K562 (cell line): ENCODE measurements at regions not wholly inside any gene's neighbourhood (a gene's known extent, or its start where the extent isn't known, plus 50 kb on each side); places are given as distances from the start of the nearest gene placed in this dataset.
A peak's percentile ranks its signal among the peaks of the same experiment; 100 is the strongest.

Source experiments
- ATAC-seq: fragments of 200-7000 bp; cut with Tn5 transposase; 3 replicates; pipeline ENCODE4 v1.9.1; 2020; ENCODE audit warnings: moderate library complexity
- BruUV-seq: library from RNA; stranded (reverse); fragments of 400-500 nt; replicated peaks from 2 replicates; lab custom pipeline; 2021; lab: Mats Ljungman, UMichigan
- CTCF ChIA-PET: fragments of 300-600 bp; formaldehyde crosslinking; extraction: SDS; loops from one replicate; lab custom pipeline; 2021; ENCODE audit warnings: low intra/inter-chr PET ratio; lab: Yijun Ruan, JAX
- POLR2A ChIA-PET: fragments of 300-600, 350-650 bp; sonication (Branson Sonifier 250); formaldehyde crosslinking; extraction: SDS; loops from one replicate; lab custom pipeline; 2021; ENCODE audit warnings: antibody characterized with exemption, inconsistent platforms; lab: Yijun Ruan, JAX
- DNase-seq, 4 experiments: peaks; one replicate each; pipeline versions ENCODE4 v3.0.0 to v3.0.0-alpha.2; 2011 to 2018; ENCODE audit warnings: low spot score in 3 of 4, mixed read lengths in 3 of 4; ENCODE audit errors: extremely low read depth in 1 of 4
- FAIRE-seq: peaks from 2 replicates; lab custom pipeline; 2011; peaks lifted over from hg19 to GRCh38; lab: Jason Lieb, UNC
- H2AFZ ChIP-seq: 2 replicates; pipeline ENCODE4 v1.6.0; 2011; ENCODE audit warnings: low read depth, low read length, control low read depth, inconsistent platforms
- H3K27ac ChIP-seq: fragments of 200-600 bp; 3 replicates; pipeline ENCODE4 v1.8.0; 2011; ENCODE audit warnings: low read depth, mild to moderate bottlenecking, control low read depth, inconsistent platforms, low read length, moderate library complexity, mixed read lengths; ENCODE audit errors: extremely low read depth
- H3K27me3 ChIP-seq, 2 experiments: fragments of 300-600 bp in 1 of 2; 2 replicates in 1 of 2; 3 replicates in 1 of 2; pipeline versions ENCODE4 v1.6.0 to v1.8.0; 2011; ENCODE audit warnings: inconsistent platforms in 2 of 2, low read length in 2 of 2, mild to moderate bottlenecking in 1 of 2, mixed read lengths in 1 of 2, moderate library complexity in 1 of 2; ENCODE audit not compliant: control insufficient read depth in 2 of 2, insufficient read depth in 2 of 2
- H3K36me3 ChIP-seq: fragments of 300-600 bp; 3 replicates; pipeline ENCODE4 v1.8.0; 2011; ENCODE audit warnings: mild to moderate bottlenecking, low read length, inconsistent platforms; ENCODE audit not compliant: control insufficient read depth, insufficient read depth
- H3K4me1 ChIP-seq, 2 experiments: fragments of 200-600 bp in 1 of 2; replicated peaks in 1 of 2; 2 replicates in 1 of 2; 3 replicates in 1 of 2; pipeline versions ENCODE4 v1.5.1 to v1.8.0; 2011; ENCODE audit warnings: inconsistent platforms in 2 of 2, low read length in 2 of 2, mild to moderate bottlenecking in 1 of 2, mixed read lengths in 1 of 2, moderate library complexity in 1 of 2; ENCODE audit not compliant: control insufficient read depth in 2 of 2, insufficient read depth in 2 of 2
- H3K4me2 ChIP-seq: 2 replicates; pipeline ENCODE4 v1.6.1; 2011; ENCODE audit warnings: low read length, control low read depth, inconsistent platforms, mixed read lengths; ENCODE audit not compliant: insufficient read depth
- H3K4me3 ChIP-seq: fragments of 200-600 bp; sonication (generic), shearing (Covaris generic); 2 replicates; pipeline ENCODE4 v1.5.1; 2016; ENCODE audit warnings: control low read depth, inconsistent platforms
- H3K79me2 ChIP-seq: fragments of 200-600 bp; 3 replicates; pipeline ENCODE4 v1.8.0; 2011; ENCODE audit warnings: low read length, inconsistent platforms; ENCODE audit not compliant: control insufficient read depth, insufficient read depth
- H3K9ac ChIP-seq, 2 experiments: 2 replicates each; pipeline versions ENCODE4 v1.6.0 to v1.6.1; 2011; ENCODE audit warnings: low read depth in 2 of 2, low read length in 2 of 2, control low read depth in 1 of 2, inconsistent platforms in 1 of 2, mild to moderate bottlenecking in 1 of 2, mixed read lengths in 1 of 2; ENCODE audit not compliant: insufficient read depth in 1 of 2
- H3K9me1 ChIP-seq: one replicate; pipeline ENCODE4 v1.6.0; 2011; ENCODE audit warnings: inconsistent platforms, mild to moderate bottlenecking, low read length, moderate library complexity; ENCODE audit not compliant: control insufficient read depth, insufficient read depth
- H3K9me3 ChIP-seq: replicated peaks from 2 replicates; pipeline ENCODE4 v1.5.1; 2011; ENCODE audit warnings: low read depth, low read length, inconsistent platforms; ENCODE audit not compliant: control insufficient read depth, insufficient read depth
- H4K20me1 ChIP-seq: replicated peaks from 2 replicates; pipeline ENCODE4 v1.6.1; 2011; ENCODE audit warnings: low read length, inconsistent platforms, mixed read lengths; ENCODE audit not compliant: control insufficient read depth, insufficient read depth
- DDX20 ChIP-seq: fragments of 450-650 bp; IDR thresholded peaks from 2 replicates; pipeline ENCODE4 v1.6.1; 2016; ENCODE audit warnings: missing genetic modification characterization, low read depth, mild to moderate bottlenecking, missing compliant biosample characterization, moderate library complexity
- HDAC8 ChIP-seq: fragments of 450-650 bp; IDR thresholded peaks from 2 replicates; pipeline ENCODE4 v1.6.1; 2016; ENCODE audit warnings: mild to moderate bottlenecking, missing genetic modification characterization, moderate library complexity, missing compliant biosample characterization
- MAFF ChIP-seq: IDR thresholded peaks from 2 replicates; pipeline ENCODE4 v1.6.1; 2012; ENCODE audit warnings: low read length, improper control_type of control experiment
- MAFG ChIP-seq: fragments of 450-650 bp; conservative IDR thresholded peaks from 2 replicates; pipeline ENCODE4 v1.6.1; 2016; ENCODE audit warnings: missing genetic modification characterization, missing compliant biosample characterization
- NRF1 ChIP-seq, 2 experiments: fragments of 450-650 bp; IDR thresholded peaks in 1 of 2; conservative IDR thresholded peaks in 1 of 2; 2 replicates each; pipeline ENCODE4 v1.6.1; 2014; ENCODE audit warnings: mild to moderate bottlenecking in 2 of 2
- ZNF24 ChIP-seq: fragments of 450-650 bp; IDR thresholded peaks from 2 replicates; pipeline ENCODE4 v1.6.1; 2016
- ZNF316 ChIP-seq: fragments of 450-650 bp; IDR thresholded peaks from 2 replicates; pipeline ENCODE4 v1.6.1; 2016
- WGBS: fragments of 100-300 bp; shearing (Covaris generic); methylation state at CpG from one replicate; pipeline ENCODE4 v1.1.6; 2016; ENCODE audit warnings: low coverage, mixed read lengths; ENCODE audit not compliant: insufficient coverage; ENCODE audit errors: missing lambda C conversion rate; 5-methylcytosine and 5-hydroxymethylcytosine counted together
- in situ Hi-C: fragments of 300-500 bp; cut with MboI; formaldehyde crosslinking; loops from 4 replicates; pipeline ENCODE4 v1.15.0; 2018; ENCODE audit warnings: inconsistent platforms, mixed read lengths
- intact Hi-C: fragments of 100-400 bp; cut with micrococcal nuclease; formaldehyde crosslinking; loops from 2 replicates; pipeline ENCODE4 v1.14.2; 2022
- TF ChIP-seq, protein P1 (sequence below): fragments of 250-450 bp; sonication (Bioruptor Pico); IDR thresholded peaks from 2 replicates; pipeline ENCODE4 v1.8.0; 2021; ENCODE audit warnings: borderline replicate concordance, mild to moderate bottlenecking, moderate library complexity; ENCODE audit not compliant: poor library complexity, severe bottlenecking

DNA sequence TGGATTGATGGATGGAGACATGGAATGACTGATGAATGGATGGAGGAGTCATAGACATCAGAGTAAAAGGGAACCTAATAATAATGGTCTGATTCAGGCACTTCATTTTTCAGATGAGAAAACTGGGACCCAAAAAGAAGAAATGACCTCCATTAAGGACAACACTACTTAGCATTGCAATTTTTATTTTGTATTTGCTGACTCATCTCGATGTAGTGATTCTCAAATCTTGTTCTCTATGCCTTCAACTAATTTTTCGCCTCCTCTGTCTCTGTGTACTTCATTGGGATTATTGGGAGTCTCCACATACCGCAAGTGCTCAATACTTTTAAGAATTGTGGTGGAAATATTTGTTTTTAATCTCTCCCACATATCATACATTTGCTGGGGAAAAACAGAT lies 446.2 kb upstream of the FSHR start:
- DNase-seq (no peak), FAIRE-seq (no peak), ATAC-seq (no peak)
- no TSS peak for BruUV-seq
- no peak overlapping the region for H3K4me3 ChIP-seq
- H3K9ac ChIP-seq, result no peak overlapping the region
- no peaks in the 10 kb centered on the region for H3K36me3 ChIP-seq
- in situ Hi-C loops, result no loop called here
- H4K20me1 ChIP-seq, result no peaks in the 10 kb centered on the region
- peak; percentile 42 for TF ChIP-seq MAFG
- TF ChIP-seq MAFF, result 0 out of 2 replicates have a peak, but pooled peaks have one; percentile 17
- no peak for TF ChIP-seq HDAC8
- no peak for TF ChIP-seq DDX20 (tag)
- TF ChIP-seq, protein P1, sequence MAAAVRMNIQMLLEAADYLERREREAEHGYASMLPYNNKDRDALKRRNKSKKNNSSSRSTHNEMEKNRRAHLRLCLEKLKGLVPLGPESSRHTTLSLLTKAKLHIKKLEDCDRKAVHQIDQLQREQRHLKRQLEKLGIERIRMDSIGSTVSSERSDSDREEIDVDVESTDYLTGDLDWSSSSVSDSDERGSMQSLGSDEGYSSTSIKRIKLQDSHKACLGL, result no peak
- TF ChIP-seq ZNF316, result peak; percentile 25; the same call in 1 of the 2 replicates
- TF ChIP-seq ZNF24, result no peak
- no peak for TF ChIP-seq NRF1 (conservative IDR thresholded peaks at IDR 0.05 in 1 of 2, IDR thresholded peaks at IDR 0.05 in 1 of 2)
- no peaks in the 10 kb centered on the region for H3K4me1 ChIP-seq
- intact Hi-C loops, result no loop called here
- H3K4me2 ChIP-seq, result no peak overlapping the region
- H3K79me2 ChIP-seq, result no peaks in the 10 kb centered on the region
- H3K27ac ChIP-seq, result no peak overlapping the region
- H3K9me1 ChIP-seq, result no peaks in the 10 kb centered on the region
- no peaks in the 10 kb centered on the region for H3K9me3 ChIP-seq
- WGBS, result 0% methylated on average over 3 of the region's 3 CpGs
- CTCF ChIA-PET, result no interaction called here
- POLR2A ChIA-PET, result no interaction called here
- H3K27me3 ChIP-seq, result no peaks in the 10 kb centered on the region
- H2AFZ ChIP-seq, result no peak overlapping the region
